K562 (cell line): ENCODE measurements at regions not wholly inside any gene's neighbourhood (a gene's known extent, or its start where the extent isn't known, plus 50 kb on each side); places are given as distances from the start of the nearest gene placed in this dataset.

Source experiments
- EP400 ChIP-seq: fragments of 450-650 bp; IDR thresholded peaks from 2 replicates; pipeline ENCODE4 v1.6.1; 2017; ENCODE audit warnings: antibody characterized with exemption, mild to moderate bottlenecking, moderate library complexity
- GTF2F1 ChIP-seq: IDR thresholded peaks from 2 replicates; pipeline ENCODE4 v1.6.1; 2011; ENCODE audit warnings: low read depth, low read length, improper control_type of control experiment
- MECOM ChIP-seq: fragments of 250-450 bp; sonication (Bioruptor Pico); IDR thresholded peaks from 2 replicates; pipeline ENCODE4 v1.8.0; 2022; ENCODE audit warnings: inconsistent platforms
- NCOA1 ChIP-seq: fragments of 450-650 bp; IDR thresholded peaks from 2 replicates; pipeline ENCODE4 v1.6.1; 2016; ENCODE audit warnings: low read depth
- POLR2G ChIP-seq: fragments of 200-400 bp; formaldehyde crosslinking; IDR thresholded peaks from 2 replicates; pipeline ENCODE4 v1.6.1; 2017; ENCODE audit warnings: low read depth, mild to moderate bottlenecking, antibody characterized with exemption, low read length, moderate library complexity
- TEAD2 ChIP-seq: fragments of 450-650 bp; IDR thresholded peaks from 2 replicates; pipeline ENCODE4 v1.6.1; 2016; ENCODE audit warnings: missing genetic modification characterization, control low read depth, missing compliant biosample characterization
- TFAM ChIP-seq: fragments of 250-450 bp; sonication (Bioruptor Pico); conservative IDR thresholded peaks from 2 replicates; pipeline ENCODE4 v1.5.0; 2021; ENCODE audit warnings: mild to moderate bottlenecking, moderate library complexity
- THRA ChIP-seq: fragments of 450-650 bp; IDR thresholded peaks from 2 replicates; pipeline ENCODE4 v1.6.1; 2017; ENCODE audit warnings: mild to moderate bottlenecking, moderate library complexity
- TRIM25 ChIP-seq: fragments of 450-650 bp; IDR thresholded peaks from 2 replicates; pipeline ENCODE4 v1.7.0; 2016; ENCODE audit warnings: borderline replicate concordance
- ZFP1 ChIP-seq: fragments of 450-650 bp; formaldehyde crosslinking; IDR thresholded peaks from 2 replicates; pipeline ENCODE4 v1.4.0; 2020; ENCODE audit warnings: mild to moderate bottlenecking, mixed read lengths
- ZNF316 ChIP-seq: fragments of 450-650 bp; IDR thresholded peaks from 2 replicates; pipeline ENCODE4 v1.6.1; 2016
- ZNF592 ChIP-seq: fragments of 450-650 bp; IDR thresholded peaks from 2 replicates; pipeline ENCODE4 v1.6.1; 2017; ENCODE audit warnings: antibody characterized with exemption, mild to moderate bottlenecking
- TF ChIP-seq, protein P1 (sequence below): fragments of 250-450 bp; sonication (Bioruptor Pico); IDR thresholded peaks from 2 replicates; pipeline ENCODE4 v1.5.0; 2020; ENCODE audit warnings: mild to moderate bottlenecking

GRCh38 chr14:105852378-105853088, 326.1 kb downstream of the TMEM121 start (continued):
- TF ChIP-seq THRA: no peak
- TF ChIP-seq NCOA1: no peak
- no peak for TF ChIP-seq POLR2G
- no peak for TF ChIP-seq ZNF592
- no peak for TF ChIP-seq ZFP1 (CRISPR knock-in tag)
- no peak for TF ChIP-seq MECOM (CRISPR knock-in tag)
- TF ChIP-seq GTF2F1: no peak
- no peak for TF ChIP-seq TFAM
- no peak for TF ChIP-seq ZNF316
- TF ChIP-seq, protein P1, sequence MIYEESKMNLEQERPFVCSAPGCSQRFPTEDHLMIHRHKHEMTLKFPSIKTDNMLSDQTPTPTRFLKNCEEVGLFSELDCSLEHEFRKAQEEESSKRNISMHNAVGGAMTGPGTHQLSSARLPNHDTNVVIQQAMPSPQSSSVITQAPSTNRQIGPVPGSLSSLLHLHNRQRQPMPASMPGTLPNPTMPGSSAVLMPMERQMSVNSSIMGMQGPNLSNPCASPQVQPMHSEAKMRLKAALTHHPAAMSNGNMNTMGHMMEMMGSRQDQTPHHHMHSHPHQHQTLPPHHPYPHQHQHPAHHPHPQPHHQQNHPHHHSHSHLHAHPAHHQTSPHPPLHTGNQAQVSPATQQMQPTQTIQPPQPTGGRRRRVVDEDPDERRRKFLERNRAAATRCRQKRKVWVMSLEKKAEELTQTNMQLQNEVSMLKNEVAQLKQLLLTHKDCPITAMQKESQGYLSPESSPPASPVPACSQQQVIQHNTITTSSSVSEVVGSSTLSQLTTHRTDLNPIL (CRISPR knock-in tag): no peak
- no peak for TF ChIP-seq TEAD2 (tag)
- TF ChIP-seq EP400: no peak
- no peak for TF ChIP-seq TRIM25
- TF ChIP-seq, all 486 proteins: peak for 0
